ENCODE measurements at regions not wholly inside any gene's neighbourhood (a gene's known extent, or its start where the extent isn't known, plus 50 kb on each side); places are given as distances from the start of the nearest gene placed in this dataset.
"Not testable (repeated sequence)": the region's sequence is repeated elsewhere in the genome, so short reads cannot be mapped to it uniquely, and the experiment has no call there.

DNA sequence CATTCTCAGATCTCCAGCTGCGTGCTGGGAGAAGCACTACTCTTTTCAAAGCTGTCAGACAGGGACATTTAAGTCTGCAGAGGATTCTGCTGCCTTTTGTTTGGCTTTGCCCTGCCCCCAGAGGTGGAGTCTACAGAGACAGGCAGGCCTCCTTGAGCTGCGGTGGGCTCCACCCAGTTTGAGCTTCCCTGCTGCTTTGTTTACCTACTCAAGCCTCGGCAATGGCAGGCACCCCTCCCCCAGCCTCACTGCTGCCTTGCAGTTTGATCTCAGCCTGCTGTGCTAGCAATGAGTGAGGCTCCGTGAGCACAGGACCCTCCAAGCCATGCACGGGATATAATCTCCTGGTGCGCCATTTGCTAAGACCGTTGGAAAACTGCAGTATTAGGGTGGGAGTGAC, 518.8 kb upstream of the NRP1 start:
- TF ChIP-seq, protein P1, sequence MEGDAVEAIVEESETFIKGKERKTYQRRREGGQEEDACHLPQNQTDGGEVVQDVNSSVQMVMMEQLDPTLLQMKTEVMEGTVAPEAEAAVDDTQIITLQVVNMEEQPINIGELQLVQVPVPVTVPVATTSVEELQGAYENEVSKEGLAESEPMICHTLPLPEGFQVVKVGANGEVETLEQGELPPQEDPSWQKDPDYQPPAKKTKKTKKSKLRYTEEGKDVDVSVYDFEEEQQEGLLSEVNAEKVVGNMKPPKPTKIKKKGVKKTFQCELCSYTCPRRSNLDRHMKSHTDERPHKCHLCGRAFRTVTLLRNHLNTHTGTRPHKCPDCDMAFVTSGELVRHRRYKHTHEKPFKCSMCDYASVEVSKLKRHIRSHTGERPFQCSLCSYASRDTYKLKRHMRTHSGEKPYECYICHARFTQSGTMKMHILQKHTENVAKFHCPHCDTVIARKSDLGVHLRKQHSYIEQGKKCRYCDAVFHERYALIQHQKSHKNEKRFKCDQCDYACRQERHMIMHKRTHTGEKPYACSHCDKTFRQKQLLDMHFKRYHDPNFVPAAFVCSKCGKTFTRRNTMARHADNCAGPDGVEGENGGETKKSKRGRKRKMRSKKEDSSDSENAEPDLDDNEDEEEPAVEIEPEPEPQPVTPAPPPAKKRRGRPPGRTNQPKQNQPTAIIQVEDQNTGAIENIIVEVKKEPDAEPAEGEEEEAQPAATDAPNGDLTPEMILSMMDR (IDR thresholded peaks at IDR 0.05), result not testable (repeated sequence)
- not testable (repeated sequence) for TF ChIP-seq POLR2A (IDR thresholded peaks at IDR 0.05)

Measured in adrenal gland (tissue), 5 donors.